IPS-NIHi7 (cell line): ENCODE measurements at regions not wholly inside any gene's neighbourhood (a gene's known extent, or its start where the extent isn't known, plus 50 kb on each side); places are given as distances from the start of the nearest gene placed in this dataset.

ENCODE experiments used
- DNase-seq: peaks from one replicate; pipeline ENCODE4 v3.0.0; 2012; ENCODE audit warnings: mixed read lengths; ENCODE audit errors: extremely low spot score

DNA sequence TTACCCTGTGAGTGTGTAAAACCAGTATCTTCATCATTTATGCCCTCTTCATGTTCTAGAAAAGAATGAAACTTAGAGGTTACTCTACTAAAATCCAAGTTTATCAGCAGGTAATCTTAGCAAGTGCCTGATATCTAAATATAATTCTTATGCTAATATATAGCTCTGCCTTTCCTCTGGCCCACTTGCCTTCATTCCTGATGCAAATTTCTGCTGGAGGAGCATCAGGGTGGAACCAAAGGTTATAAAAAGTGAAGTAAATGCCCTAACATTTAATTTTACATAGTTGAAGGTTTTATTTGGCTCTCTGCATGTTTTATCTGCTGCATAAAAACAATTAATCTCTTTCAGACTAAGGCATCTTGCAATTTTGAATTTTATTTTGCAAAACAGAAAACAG, 936.2 kb downstream of the ROBO2 start:
- DNase-seq: no peak

DNA sequence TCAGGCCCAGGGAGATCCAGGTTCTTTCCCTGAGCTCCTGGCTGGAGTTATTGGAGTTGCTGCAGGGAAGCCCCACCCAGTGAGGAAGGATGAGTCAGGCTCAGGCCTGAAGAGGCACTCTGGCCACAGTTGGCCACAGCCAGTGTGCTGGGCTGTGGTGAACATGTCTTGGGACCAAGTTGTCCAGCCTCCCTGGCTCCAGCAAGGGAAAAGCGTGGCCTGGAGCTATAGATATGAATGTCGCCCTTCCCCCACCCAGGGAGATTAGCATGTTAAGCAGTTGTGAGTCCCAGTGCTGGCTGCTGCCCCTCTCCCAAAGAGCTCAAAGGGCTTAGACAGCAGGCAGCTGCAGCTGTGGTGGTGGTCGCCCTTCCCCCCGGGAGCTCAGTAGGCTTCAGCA, 963.2 kb downstream of the ROBO2 start:
- DNase-seq: no peak

DNA sequence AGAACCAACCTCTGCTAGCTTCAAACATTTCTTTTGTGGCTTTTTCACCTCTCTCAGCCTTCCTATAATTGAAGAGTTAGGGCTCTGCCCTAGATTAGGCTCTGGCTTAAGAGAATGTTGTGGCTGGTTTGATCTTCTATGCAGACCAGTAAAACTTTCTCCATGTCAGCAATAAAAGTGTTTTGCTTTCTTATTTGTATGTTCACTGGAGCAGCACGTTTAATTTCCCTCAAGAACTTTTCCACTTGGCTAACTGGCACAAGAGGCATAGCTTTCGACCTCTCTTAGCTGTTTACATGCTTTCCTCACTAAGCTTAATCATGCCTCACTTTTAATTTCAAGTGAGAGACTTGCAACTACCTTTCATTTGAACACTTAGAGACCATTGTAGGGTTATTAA, 964.7 kb downstream of the ROBO2 start:
- DNase-seq: no peak

DNA sequence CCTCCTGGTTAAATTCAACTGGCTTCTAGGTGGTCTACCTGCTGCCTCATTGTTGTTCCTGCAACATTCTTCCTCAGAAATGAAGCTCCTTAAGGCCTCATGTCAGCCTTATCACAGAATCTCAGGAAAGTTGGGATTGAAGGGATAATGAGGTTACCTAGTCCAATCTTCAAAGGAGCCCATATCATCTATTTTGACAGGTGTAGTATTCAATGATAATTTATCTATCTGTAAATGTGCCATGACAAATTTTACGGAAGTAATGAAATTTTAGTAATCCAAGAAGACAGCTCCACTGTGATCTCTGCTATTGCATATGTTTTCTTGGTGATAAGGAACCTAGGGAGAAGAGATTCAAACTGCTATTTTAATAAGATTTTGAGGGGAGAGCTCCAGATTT, 973.8 kb downstream of the ROBO2 start:
- DNase-seq: no peak

DNA sequence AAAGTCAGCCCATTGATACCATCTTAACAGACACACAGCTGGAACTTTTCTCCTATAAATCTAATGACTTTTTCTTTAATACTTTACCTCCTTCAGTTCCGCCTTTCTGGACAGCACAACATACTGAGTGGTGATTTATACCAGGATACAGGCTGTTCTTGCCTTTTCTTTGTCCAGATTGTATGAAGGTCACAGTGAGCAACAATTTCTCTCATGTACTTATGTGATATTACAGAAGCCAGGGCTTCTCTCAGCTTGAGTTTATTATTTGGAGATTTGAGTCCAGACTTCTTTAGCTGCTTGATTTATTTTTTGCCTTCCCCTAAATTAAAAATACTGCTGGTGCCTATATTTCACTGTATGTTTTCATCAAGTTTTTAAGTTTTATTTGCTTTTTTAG, 976.0 kb downstream of the ROBO2 start:
- DNase-seq: no peak

DNA sequence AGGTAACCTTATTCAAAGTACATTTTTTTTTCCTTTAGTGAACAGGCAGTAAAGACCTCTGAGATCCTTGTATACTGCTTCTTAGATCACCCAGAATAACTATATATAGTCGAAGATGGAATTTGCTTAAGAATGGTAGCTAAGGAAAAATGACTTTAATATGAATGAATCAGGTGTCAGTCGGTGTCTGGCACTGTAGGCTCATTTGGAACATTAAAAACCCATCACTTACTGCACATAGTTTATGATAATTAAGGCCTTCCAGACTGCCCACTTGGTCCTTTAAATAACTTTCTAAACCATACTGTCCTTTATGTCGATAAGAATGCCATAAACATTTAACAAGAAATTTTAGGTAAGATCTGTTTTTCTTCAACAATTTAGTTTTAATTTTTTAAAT, 981.8 kb downstream of the ROBO2 start:
- no peak for DNase-seq

DNA sequence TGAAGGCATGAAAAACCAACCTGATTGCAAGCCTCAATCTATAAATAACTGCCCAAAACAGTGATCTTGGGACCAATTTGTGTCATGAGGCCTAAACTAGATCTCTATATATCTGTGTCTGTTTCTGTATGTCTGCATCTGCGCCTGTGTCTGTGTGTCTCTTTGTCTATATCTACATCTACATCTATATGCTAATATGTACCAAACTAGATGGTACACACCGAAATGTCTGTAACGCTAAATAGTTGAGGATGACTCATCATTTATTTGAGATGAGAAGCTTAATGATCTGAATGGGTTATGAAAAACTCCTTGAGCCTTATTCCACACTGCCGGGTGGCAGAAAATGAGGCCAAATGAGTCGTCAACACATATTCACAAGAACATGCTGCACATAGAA, 982.3 kb downstream of the ROBO2 start:
- no peak for DNase-seq

DNA sequence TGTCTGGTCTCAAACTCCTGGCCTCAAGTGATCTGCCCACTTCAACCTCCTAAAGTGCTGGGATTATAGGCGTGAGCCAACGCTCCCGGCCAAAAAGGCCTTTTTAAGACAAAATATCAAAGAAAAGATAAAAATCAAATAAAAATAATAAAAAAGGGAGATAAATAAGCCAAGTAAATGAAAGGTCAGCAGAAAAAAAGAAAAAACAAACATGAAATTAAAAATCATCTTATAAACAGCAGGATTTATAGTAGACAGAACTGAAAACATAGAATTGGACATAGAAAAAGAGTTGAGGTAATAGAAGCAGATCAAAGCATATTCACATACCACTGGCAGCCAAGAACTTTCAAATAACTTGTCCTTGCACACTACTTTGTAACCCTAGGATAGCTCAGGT, 983.4 kb downstream of the ROBO2 start:
- DNase-seq: no peak

DNA sequence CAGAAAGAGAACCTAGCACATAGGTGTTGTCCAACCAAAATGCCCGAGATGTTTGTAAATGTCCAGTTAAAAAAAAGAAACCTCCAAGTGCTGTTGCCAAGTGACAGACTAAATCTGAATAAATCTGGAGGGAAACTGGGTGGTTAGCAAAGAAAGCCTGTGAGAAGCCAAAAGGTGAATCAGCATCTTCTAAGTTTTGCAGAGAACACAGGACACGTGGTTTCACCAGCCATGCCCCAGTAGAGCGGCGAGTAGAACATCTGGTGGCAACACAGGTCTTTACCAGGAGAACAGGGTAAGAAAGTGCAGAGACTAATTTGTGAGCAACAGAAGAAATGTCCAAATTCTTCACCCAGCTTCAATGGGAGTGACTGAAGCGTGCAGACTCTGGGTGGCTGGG, 986.0 kb downstream of the ROBO2 start:
- no peak for DNase-seq

DNA sequence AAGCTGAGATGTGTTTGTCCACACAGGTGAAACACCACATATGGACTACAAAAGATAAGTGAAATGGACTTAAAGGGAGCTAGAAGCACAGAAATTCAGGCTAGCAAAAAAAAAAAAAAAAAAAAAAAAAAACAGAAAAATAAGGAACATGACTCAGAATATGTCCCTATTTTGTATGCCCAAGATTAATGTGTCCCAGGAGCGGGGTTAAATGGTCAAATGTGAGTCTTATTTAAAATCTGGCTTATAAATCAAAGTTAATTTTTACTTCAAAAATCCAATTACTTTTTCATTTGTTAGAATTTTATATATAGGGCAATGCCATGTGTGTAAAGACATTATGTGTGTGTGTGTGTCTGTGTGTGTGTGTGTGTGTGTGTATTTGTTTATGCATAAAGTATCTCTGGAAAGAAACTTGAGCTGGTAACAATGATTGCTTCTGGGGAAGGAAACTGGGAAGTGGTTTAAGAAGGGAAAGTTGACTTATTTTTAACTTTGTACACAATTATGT, 986.5 kb downstream of the ROBO2 start:
- no peak for DNase-seq

DNA sequence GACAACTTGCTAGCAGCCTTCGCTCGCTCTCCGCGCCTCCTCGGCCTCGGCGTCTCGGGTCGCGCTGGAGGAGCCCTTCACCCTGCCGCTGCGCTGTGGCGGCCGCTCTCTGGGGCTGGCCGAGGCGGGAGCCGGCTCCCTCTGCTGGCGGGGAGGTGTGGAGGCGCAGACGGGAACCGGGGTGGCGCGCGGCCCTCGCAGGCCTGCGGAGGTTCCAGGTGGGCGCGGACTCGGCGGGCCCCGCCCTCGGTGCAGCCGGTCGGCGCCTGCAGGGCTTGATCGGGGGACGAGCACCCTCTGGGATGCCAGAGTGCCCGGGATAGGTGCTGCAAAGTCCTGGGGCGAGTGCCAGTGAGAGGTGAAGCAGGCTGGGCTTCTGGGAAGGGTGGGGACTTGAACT, 989.9 kb downstream of the ROBO2 start:
- DNase-seq: peak; percentile 12

DNA sequence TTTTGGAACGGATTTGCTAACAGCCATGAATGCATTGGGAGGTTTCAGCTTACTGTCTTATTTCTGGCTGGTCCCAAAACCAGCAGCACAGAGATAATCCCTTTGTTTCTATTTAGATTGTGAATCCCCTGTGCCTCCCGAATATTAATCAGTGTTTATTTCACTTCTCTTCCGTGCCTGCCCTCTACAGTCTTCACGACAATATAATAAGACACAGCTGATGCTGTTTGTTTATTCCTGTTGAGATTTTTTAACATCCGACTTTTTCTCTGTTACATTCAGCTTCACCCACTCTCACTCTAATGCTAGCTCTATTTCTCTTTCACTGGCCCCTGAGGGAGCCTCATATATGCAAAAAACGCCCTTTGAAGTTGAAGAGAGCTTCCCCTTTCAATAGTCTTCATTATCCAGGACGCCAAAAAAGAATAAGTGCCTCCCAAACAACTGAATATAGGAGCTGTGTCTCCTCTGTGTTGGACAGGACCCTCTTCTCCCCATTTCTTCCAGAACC, 995.3 kb downstream of the ROBO2 start:
- DNase-seq: no peak

DNA sequence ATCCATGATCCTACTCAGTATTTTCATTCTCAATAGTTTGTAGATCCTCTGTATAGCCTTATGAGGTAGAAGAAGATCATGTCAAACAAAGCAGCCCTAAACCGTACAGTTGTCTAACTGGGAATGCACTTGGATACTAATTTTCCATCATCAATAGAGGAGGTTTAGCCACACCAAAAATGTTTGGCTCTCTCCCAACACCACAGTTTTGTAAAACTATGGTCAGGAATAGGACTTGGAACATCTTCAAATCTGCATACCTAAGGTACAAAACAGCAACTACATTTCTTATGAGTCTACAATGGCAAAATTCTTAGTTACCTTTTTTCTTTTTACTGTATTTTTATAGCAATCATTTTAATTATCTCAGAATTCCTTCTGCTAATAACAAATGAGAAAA, 1001.6 kb downstream of the ROBO2 start:
- DNase-seq: no peak

DNA sequence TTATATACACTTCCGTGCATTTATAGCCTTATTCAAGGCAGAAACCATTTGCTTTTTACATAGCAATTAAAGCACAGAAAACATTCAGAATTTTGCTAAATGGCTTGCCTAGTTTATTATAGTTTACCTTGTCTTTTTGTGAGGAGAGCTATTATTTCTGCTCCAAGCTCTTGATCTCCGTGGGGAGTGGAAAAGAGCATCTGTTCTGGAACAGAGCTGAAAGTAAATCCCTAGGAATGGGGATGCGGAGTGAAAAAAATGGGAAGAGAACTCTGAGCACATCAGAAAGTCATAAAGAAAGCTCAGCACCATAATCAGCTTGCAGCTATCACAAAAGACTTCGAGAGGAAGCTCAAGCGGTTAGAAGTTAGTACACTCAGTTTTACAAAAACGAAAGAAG, 1006.7 kb downstream of the ROBO2 start:
- DNase-seq: no peak

DNA sequence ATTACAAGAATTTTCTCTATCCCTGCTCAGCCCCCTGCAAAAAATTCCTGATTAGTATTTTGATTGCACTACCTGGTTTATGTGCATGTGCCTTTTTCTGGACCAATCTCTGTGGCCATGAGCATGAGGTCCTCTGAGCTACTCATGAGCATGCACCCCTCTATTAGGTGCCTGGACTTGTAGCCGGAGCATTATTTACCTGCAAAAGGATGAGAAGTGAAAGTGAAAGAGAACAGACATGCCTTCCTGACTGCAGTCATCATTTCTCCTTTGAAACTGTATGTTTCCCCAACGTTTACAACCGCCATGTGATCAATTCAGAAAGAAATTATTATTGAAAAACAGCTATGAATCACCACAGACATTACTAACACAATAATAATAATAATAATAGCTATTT, 1008.8 kb downstream of the ROBO2 start:
- DNase-seq: no peak

DNA sequence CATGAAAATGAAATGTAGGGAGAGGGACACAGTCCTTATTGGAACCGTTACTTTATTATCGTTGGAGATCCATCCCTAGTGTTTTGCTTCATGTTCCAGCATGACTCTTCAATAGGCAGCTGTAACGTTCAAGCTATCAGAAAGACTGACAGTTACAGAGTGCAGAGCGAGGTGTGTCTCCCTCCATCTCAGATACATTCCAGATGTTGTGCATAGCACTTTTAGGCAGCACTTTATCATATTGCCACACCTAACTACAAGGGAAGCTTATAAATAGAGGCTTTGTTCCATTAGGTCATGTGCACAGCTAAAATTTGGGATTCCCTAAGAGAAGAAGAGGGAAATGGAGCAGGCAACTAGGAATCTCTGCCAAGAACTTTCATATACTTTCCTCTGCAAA, 1009.6 kb downstream of the ROBO2 start:
- no peak for DNase-seq

DNA sequence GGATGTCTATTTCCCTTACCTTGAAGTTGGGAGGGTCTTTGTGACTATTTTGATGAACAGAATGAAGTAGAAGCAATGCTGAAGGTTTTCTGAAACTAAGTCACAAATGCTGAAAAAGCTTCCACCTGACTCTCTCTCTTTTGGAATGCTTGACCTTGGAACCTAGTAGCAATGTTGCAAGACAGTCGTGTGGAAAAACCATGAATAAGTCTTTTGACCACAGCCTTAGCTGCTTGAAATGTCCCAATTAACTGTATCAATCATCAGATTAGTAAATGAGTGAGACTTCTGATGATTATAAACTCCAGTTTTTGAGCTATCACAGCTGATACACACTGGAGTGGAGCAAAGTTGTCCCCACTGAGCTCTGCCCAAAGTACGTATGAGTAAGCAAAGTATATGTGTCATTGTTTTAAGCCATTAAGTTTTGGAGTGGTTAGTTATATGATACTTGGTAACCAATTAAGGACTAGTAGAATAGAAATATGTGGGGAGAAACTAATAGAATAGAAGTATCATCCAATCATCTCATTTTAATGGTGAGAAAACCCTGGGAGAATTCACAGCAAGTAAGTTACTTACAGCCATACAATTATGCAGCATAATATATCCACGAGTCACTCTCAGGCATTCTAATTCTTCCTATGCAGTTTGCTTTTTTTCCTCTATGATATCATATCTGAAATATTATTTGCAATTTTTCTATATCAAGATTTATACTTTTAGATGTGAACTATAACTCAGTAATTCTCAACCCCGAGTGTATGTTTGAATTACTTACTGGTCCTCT, 1010.6 kb downstream of the ROBO2 start:
- no peak for DNase-seq

DNA sequence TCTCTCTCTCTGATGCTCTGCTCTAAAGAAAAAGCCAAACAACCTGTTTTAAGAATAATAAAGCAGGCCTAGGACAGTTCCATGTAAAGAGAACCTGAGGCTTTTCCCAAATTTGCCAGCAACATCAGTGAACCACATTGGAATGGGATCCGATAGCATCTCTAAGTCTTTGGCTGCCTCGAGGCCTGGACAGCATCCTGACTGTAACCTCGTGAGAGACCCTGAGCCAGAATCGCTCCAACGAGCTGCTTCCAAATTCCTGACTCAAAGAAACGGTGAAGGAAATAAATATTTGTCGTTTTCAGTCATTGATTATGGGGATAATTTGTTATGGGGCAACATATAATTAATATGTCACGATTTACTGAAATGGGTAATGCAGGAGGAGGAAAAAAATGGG, 1012.8 kb downstream of the ROBO2 start:
- no peak for DNase-seq

DNA sequence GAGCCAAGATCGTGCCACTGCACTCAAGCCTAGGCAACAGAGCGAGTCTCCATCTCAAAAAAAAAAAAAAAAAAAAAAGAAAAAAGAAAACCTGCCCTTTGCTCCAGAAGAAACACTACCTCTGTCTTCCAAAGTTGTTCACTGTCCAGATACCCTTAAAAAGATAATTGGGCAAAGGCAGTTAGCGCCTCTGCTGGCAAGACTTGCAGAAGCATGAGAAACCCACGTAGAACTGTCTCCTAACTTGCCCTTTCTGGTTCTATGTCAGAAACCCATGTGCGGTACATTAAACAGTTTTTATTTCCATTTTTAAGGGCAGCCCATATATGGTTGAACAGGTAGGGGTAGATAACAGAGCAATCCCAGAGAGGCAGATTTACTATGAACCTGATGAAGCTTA, 1026.4 kb downstream of the ROBO2 start:
- peak; percentile 14 for DNase-seq

DNA sequence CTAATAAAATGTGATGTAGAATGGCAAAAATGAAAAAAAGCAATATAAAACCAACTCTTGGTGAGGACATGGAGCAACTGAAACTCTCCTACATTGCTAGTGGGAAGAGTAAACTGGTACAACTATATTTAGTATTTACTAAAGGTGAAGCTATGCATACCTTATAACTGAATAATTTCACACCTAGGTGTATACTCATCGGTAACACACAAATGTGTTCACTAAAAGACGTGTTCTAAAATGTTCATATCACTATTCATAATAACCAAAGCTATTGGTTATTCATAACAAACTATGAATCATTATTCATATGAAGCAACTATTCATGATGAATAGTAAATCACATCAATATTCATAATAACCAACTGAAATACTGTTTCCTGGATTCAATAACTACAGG, 1030.3 kb downstream of the ROBO2 start:
- no peak for DNase-seq

DNA sequence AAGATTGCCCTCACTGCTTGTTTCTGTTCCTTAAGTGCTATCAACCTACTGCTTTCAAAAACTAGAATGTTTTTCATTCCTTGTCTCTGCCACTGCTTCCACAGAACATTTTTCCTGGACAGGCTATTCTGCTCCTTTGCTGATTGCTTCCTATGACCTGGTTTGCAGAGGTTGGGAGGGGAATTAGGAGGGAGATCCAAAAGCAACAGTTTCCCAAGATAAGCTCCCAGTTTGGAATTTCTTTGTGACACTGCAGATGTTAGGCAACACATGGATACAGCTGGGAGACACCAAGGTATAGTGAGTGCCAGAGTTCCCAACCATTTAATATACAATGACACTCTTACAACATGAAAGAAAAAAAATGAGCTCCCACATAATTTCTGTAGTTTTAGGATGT, 1036.5 kb downstream of the ROBO2 start:
- no peak for DNase-seq

DNA sequence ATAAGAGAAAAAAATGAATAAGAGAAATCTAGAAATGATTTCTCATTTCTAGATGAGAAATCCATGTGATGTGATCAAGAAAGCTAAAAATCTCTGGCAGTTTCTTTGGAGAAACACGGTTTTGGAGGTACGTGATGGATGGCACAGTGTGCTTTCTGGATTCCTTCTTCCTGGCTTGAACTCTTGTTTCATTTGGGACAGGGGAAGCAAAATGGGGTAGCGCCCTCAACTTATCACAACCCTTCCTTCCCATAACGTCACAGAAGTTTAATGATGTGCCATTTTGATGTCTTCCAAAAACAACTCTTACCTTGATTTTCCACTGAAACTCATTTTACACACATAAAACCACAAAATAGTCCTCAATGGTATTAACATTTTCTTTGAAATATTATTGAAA, 1037.3 kb downstream of the ROBO2 start:
- no peak for DNase-seq

DNA sequence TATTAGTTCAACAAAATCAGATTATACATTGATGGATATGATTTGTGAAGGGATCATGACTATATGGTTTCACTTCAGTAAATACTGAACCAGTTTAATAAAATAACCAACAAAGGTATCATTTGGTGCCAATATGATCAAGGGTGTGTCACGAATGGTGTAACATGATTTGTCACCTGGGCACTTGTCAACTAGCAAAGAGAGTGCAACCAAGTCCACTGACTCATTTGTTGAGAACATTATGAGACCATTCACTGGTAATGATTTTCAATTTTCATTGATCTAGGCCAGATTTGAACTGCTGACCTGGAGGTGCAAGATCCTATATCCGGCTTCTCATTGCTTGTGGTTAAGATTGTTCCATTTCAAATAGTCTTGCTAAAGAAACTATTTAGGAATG, 1037.9 kb downstream of the ROBO2 start:
- DNase-seq: no peak

DNA sequence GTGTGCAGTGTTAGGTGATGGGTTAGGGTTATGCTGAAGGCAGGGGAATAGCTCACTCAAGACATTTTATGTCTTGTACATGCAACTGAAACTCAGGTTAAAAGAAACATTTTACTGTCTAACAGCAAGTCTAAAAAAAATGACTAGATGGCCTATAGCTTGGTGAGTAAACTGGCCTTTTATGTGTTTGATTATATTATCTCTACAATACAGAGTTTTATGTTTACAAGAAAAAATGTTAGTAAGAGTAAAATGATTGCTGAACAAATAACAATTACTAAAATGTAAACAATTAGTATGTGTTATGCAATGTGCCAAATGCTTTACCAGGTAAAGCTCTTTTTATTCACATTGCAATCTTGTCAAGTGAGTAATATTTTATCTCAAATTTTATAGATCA, 1039.6 kb downstream of the ROBO2 start:
- no peak for DNase-seq
